IMR-90 (cell line): ENCODE measurements at regions not wholly inside any gene's neighbourhood (a gene's known extent, or its start where the extent isn't known, plus 50 kb on each side); places are given as distances from the start of the nearest gene placed in this dataset.

Experiments used
- ATAC-seq: fragments of 200-7000 bp; cut with Tn5 transposase; 2 replicates; pipeline ENCODE4 v1.9.1; 2020; ENCODE audit warnings: low read depth, mild to moderate bottlenecking, moderate library complexity
- BruUV-seq: library from RNA; stranded (reverse); fragments of 400-500 nt; replicated peaks from 2 replicates; lab custom pipeline; 2021; lab: Mats Ljungman, UMichigan
- CTCF ChIA-PET: fragments of 300-600 bp; formaldehyde crosslinking; extraction: SDS; loops from one replicate; lab custom pipeline; 2021; ENCODE audit warnings: antibody characterized with exemption; lab: Yijun Ruan, JAX
- POLR2A ChIA-PET: fragments of 300-600 bp; sonication (Branson Sonifier 250); formaldehyde crosslinking; loops from one replicate; lab custom pipeline; 2022; ENCODE audit warnings: antibody characterized with exemption; ENCODE audit not compliant: unreplicated experiment; lab: Charles Lee
- DNase-seq: peaks from one replicate; pipeline ENCODE4 v3.0.0; 2013
- H2AFZ ChIP-seq: replicated peaks from 2 replicates; pipeline ENCODE3; 2013; ENCODE audit warnings: low read length, mild to moderate bottlenecking; ENCODE audit not compliant: poor library complexity
- H2AK5ac ChIP-seq: 2 replicates; pipeline ENCODE4 v1.6.1; 2013; ENCODE audit warnings: low read depth, low read length, inconsistent platforms
- H2AK9ac ChIP-seq: replicated peaks from 2 replicates; pipeline ENCODE3; 2013; ENCODE audit warnings: mild to moderate bottlenecking, low read depth, low read length, moderate library complexity; ENCODE audit not compliant: poor library complexity
- H2BK120ac ChIP-seq: 2 replicates; pipeline ENCODE4 v1.6.1; 2013; ENCODE audit warnings: low read depth, low read length, inconsistent platforms
- H2BK15ac ChIP-seq: 3 replicates; pipeline ENCODE4 v1.6.1; 2013; ENCODE audit warnings: low read depth, low read length, inconsistent platforms
- H2BK20ac ChIP-seq: 2 replicates; pipeline ENCODE4 v1.6.1; 2013; ENCODE audit warnings: low read depth, mild to moderate bottlenecking, inconsistent platforms, low read length, moderate library complexity
- H2BK5ac ChIP-seq: 2 replicates; pipeline ENCODE4 v1.6.1; 2013; ENCODE audit warnings: mild to moderate bottlenecking, low read depth, low read length, inconsistent platforms; ENCODE audit not compliant: poor library complexity, severe bottlenecking
- H3K14ac ChIP-seq: replicated peaks from 2 replicates; pipeline ENCODE4 v1.6.1; 2013; ENCODE audit warnings: low read depth, low read length, inconsistent platforms
- H3K18ac ChIP-seq: 2 replicates; pipeline ENCODE4 v1.6.1; 2013; ENCODE audit warnings: low read depth, low read length, control low read depth
- H3K23ac ChIP-seq: 2 replicates; pipeline ENCODE4 v1.6.1; 2013; ENCODE audit warnings: low read depth, low read length, inconsistent platforms
- H3K27ac ChIP-seq: 2 replicates; pipeline ENCODE4 v1.5.1; 2013; ENCODE audit warnings: mild to moderate bottlenecking, control low read depth, low read length; ENCODE audit not compliant: insufficient read depth
- H3K27me3 ChIP-seq: 2 replicates; pipeline ENCODE4 v1.6.1; 2013; ENCODE audit warnings: low read length; ENCODE audit not compliant: control insufficient read depth, insufficient read depth
- H3K36me3 ChIP-seq: 2 replicates; pipeline ENCODE4 v1.6.1; 2013; ENCODE audit warnings: low read length, mixed read lengths; ENCODE audit not compliant: control insufficient read depth, insufficient read depth
- H3K4ac ChIP-seq: 2 replicates; pipeline ENCODE4 v1.6.1; 2013; ENCODE audit warnings: low read depth, low read length, inconsistent platforms
- H3K4me1 ChIP-seq: 2 replicates; pipeline ENCODE4 v1.6.1; 2013; ENCODE audit warnings: low read length, mixed read lengths; ENCODE audit not compliant: control insufficient read depth, insufficient read depth
- H3K4me2 ChIP-seq: 2 replicates; pipeline ENCODE4 v1.6.1; 2013; ENCODE audit warnings: low read depth, mild to moderate bottlenecking, control low read depth, low read length, moderate library complexity
- H3K4me3 ChIP-seq: 2 replicates; pipeline ENCODE4 v1.5.1; 2013; ENCODE audit warnings: low read depth, mild to moderate bottlenecking, control low read depth, low read length, moderate library complexity; ENCODE audit not compliant: insufficient read depth
- H3K56ac ChIP-seq: 2 replicates; pipeline ENCODE4 v1.6.1; 2013; ENCODE audit warnings: low read length, inconsistent platforms; ENCODE audit not compliant: insufficient read depth; ENCODE audit errors: extremely low read depth
- H3K79me1 ChIP-seq, 2 experiments: 2 replicates each; pipeline ENCODE4 v1.6.1; 2013; ENCODE audit warnings: low read length in 2 of 2, inconsistent platforms in 1 of 2, low read depth in 1 of 2
- H3K9ac ChIP-seq: 2 replicates; pipeline ENCODE4 v1.6.1; 2013; ENCODE audit warnings: low read depth, low read length, control low read depth
- H3K9me1 ChIP-seq: 2 replicates; pipeline ENCODE4 v1.6.1; 2013; ENCODE audit warnings: low read length, inconsistent platforms; ENCODE audit not compliant: insufficient read depth
- H3K9me3 ChIP-seq: 2 replicates; pipeline ENCODE4 v1.6.1; 2013; ENCODE audit warnings: low read length; ENCODE audit not compliant: control insufficient read depth, insufficient read depth
- H4K20me1 ChIP-seq: 2 replicates; pipeline ENCODE4 v1.6.1; 2013; ENCODE audit warnings: low read length, inconsistent platforms; ENCODE audit not compliant: insufficient read depth
- H4K5ac ChIP-seq: 2 replicates; pipeline ENCODE4 v1.6.1; 2013; ENCODE audit warnings: mild to moderate bottlenecking, low read depth, low read length, control low read depth
- H4K8ac ChIP-seq, 2 experiments: 2 replicates each; pipeline ENCODE4 v1.6.1; 2013; ENCODE audit warnings: low read depth in 2 of 2, low read length in 2 of 2, control low read depth in 1 of 2, inconsistent platforms in 1 of 2
- H4K91ac ChIP-seq: 2 replicates; pipeline ENCODE4 v1.6.1; 2013; ENCODE audit warnings: low read depth, low read length, inconsistent platforms; ENCODE audit not compliant: insufficient read depth
- BHLHE40 ChIP-seq: fragments of 150-350 bp; IDR thresholded peaks from 2 replicates; pipeline ENCODE4 v1.6.1; 2016; ENCODE audit warnings: mild to moderate bottlenecking, low read depth, low read length
- CEBPB ChIP-seq: IDR thresholded peaks from 2 replicates; pipeline ENCODE4 v1.6.1; 2012; ENCODE audit warnings: low read depth, low read length, improper control_type of control experiment
- FOS ChIP-seq: fragments of 150-350 bp; IDR thresholded peaks from 2 replicates; pipeline ENCODE4 v1.6.1; 2016; ENCODE audit warnings: low read depth, low read length
- MAFK ChIP-seq: IDR thresholded peaks from 2 replicates; pipeline ENCODE4 v1.6.1; 2012; ENCODE audit warnings: low read depth, low read length, improper control_type of control experiment
- MAZ ChIP-seq: IDR thresholded peaks from 2 replicates; pipeline ENCODE4 v1.6.1; 2012; ENCODE audit warnings: low read depth, mild to moderate bottlenecking, low read length, improper control_type of control experiment, moderate library complexity, borderline replicate concordance
- NFE2L2 ChIP-seq: fragments of 150-350 bp; IDR thresholded peaks from 2 replicates; pipeline ENCODE4 v1.6.1; 2016; ENCODE audit warnings: low read depth, mild to moderate bottlenecking, low read length
- POLR2A ChIP-seq: IDR thresholded peaks from 2 replicates; pipeline ENCODE4 v1.6.1; 2012; ENCODE audit warnings: mild to moderate bottlenecking, low read depth, low read length
- RAD21 ChIP-seq: IDR thresholded peaks from 2 replicates; pipeline ENCODE4 v1.6.1; 2012; ENCODE audit warnings: low read length, improper control_type of control experiment
- RCOR1 ChIP-seq: IDR thresholded peaks from 2 replicates; pipeline ENCODE4 v1.6.1; 2012; ENCODE audit warnings: mild to moderate bottlenecking, low read length, improper control_type of control experiment; ENCODE audit not compliant: insufficient replicate concordance
- RFX5 ChIP-seq: IDR thresholded peaks from 2 replicates; pipeline ENCODE4 v1.8.0; 2012; ENCODE audit warnings: low read depth, mild to moderate bottlenecking, low read length, moderate library complexity
- SMC3 ChIP-seq: fragments of 150-350 bp; IDR thresholded peaks from 2 replicates; pipeline ENCODE4 v1.6.1; 2016; ENCODE audit warnings: low read depth, mild to moderate bottlenecking, antibody characterized with exemption, low read length, moderate library complexity
- USF2 ChIP-seq: fragments of 150-350 bp; IDR thresholded peaks from 2 replicates; pipeline ENCODE4 v1.6.1; 2017; ENCODE audit warnings: mild to moderate bottlenecking, antibody characterized with exemption, low read length, low read depth
- dilution Hi-C: fragments of 300-500 bp; cut with HindIII; formaldehyde crosslinking; loops from one replicate; pipeline ENCODE4 v1.14.3; 2018; ENCODE audit warnings: low sequenced_read_pairs; ENCODE audit not compliant: unreplicated experiment
- in situ Hi-C: fragments of 300-500 bp; cut with MboI; formaldehyde crosslinking; loops from 3 replicates; pipeline ENCODE4 v1.14.3; 2019; ENCODE audit warnings: low sequenced_read_pairs, inconsistent platforms, mixed read lengths
- intact Hi-C: fragments of 100-400 bp; cut with micrococcal nuclease; formaldehyde crosslinking; loops from 2 replicates; pipeline ENCODE4 v1.10.0; 2022
- TF ChIP-seq, protein P1 (sequence below): fragments of 150-350 bp; IDR thresholded peaks from 2 replicates; pipeline ENCODE4 v1.6.1; 2016; ENCODE audit warnings: low read depth, mild to moderate bottlenecking, low read length, moderate library complexity, borderline replicate concordance
- TF ChIP-seq, protein P2 (sequence below): conservative IDR thresholded peaks from 2 replicates; pipeline ENCODE4 v1.5.1; 2012; ENCODE audit warnings: mild to moderate bottlenecking, low read depth, low read length, improper control_type of control experiment

- no peak overlapping the region for H4K8ac ChIP-seq
- no peak overlapping the region for H3K4me3 ChIP-seq
- H3K27me3 ChIP-seq = peaks cover 5% of the 10 kb centered on the region
- no peak overlapping the region for H2AK9ac ChIP-seq
- no peak for TF ChIP-seq MAZ
- no peak for TF ChIP-seq BHLHE40
- no peak for TF ChIP-seq MAFK
- TF ChIP-seq, protein P1, sequence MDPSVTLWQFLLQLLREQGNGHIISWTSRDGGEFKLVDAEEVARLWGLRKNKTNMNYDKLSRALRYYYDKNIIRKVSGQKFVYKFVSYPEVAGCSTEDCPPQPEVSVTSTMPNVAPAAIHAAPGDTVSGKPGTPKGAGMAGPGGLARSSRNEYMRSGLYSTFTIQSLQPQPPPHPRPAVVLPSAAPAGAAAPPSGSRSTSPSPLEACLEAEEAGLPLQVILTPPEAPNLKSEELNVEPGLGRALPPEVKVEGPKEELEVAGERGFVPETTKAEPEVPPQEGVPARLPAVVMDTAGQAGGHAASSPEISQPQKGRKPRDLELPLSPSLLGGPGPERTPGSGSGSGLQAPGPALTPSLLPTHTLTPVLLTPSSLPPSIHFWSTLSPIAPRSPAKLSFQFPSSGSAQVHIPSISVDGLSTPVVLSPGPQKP = no peak
- no peak for TF ChIP-seq CEBPB
- no peak for TF ChIP-seq SMC3
- TF ChIP-seq RAD21 = no peak
- no peak for TF ChIP-seq NFE2L2
- TF ChIP-seq, protein P2, sequence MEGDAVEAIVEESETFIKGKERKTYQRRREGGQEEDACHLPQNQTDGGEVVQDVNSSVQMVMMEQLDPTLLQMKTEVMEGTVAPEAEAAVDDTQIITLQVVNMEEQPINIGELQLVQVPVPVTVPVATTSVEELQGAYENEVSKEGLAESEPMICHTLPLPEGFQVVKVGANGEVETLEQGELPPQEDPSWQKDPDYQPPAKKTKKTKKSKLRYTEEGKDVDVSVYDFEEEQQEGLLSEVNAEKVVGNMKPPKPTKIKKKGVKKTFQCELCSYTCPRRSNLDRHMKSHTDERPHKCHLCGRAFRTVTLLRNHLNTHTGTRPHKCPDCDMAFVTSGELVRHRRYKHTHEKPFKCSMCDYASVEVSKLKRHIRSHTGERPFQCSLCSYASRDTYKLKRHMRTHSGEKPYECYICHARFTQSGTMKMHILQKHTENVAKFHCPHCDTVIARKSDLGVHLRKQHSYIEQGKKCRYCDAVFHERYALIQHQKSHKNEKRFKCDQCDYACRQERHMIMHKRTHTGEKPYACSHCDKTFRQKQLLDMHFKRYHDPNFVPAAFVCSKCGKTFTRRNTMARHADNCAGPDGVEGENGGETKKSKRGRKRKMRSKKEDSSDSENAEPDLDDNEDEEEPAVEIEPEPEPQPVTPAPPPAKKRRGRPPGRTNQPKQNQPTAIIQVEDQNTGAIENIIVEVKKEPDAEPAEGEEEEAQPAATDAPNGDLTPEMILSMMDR = no peak
- TF ChIP-seq POLR2A = no peak
- no peak for TF ChIP-seq RCOR1
- no peak for TF ChIP-seq USF2
- no peak for TF ChIP-seq RFX5
- no peak for TF ChIP-seq FOS
- H3K27ac ChIP-seq = no peak overlapping the region
- H3K4me2 ChIP-seq = no peak overlapping the region
- H4K5ac ChIP-seq = no peak overlapping the region
- dilution Hi-C loops = no loop called here
- no peak overlapping the region for H3K4ac ChIP-seq
- H3K4me1 ChIP-seq = no peaks in the 10 kb centered on the region
- DNase-seq (no peak), ATAC-seq (no peak)
- H3K23ac ChIP-seq = no peak overlapping the region
- BruUV-seq = no TSS peak
- no peak overlapping the region for H3K18ac ChIP-seq
- no peaks in the 10 kb centered on the region for H3K36me3 ChIP-seq
- in situ Hi-C loops = loop anchor here (10.0 to 25.0 kb wide), 2 partner anchors 272 to 569 kb away; no protein-coding TSS in a partner anchor
- intact Hi-C loops = loop anchor here (5.0 kb wide), 2 partner anchors 89 to 1054 kb away; partner anchors contain the start of gene HOXA6
- H4K20me1 ChIP-seq = no peaks in the 10 kb centered on the region
- no peak overlapping the region for H2AK5ac ChIP-seq
- no peak overlapping the region for H2BK20ac ChIP-seq
- no peaks in the 10 kb centered on the region for H3K79me1 ChIP-seq
- no peak overlapping the region for H3K9ac ChIP-seq
- no peak overlapping the region for H3K56ac ChIP-seq
- H3K9me3 ChIP-seq = no peaks in the 10 kb centered on the region
- no peak overlapping the region for H4K91ac ChIP-seq
- H2BK15ac ChIP-seq = no peak overlapping the region
- POLR2A ChIA-PET = no interaction called here
- no peak overlapping the region for H3K14ac ChIP-seq
- no peak overlapping the region for H2AFZ ChIP-seq
- CTCF ChIA-PET = interaction anchor here (0.9 kb wide), 1 partner anchor 272 kb away, joined by 5 read pairs; no protein-coding TSS in a partner anchor
- H2BK120ac ChIP-seq = no peak overlapping the region
- H3K9me1 ChIP-seq = no peaks in the 10 kb centered on the region
- H2BK5ac ChIP-seq = no peak overlapping the region
These were observed 59.0 kb upstream of the NFE2L3 start for GRCh38 chr7:26093023-26093422.
